GM23338 (cell line): ENCODE measurements at regions not wholly inside any gene's neighbourhood (a gene's known extent, or its start where the extent isn't known, plus 50 kb on each side); places are given as distances from the start of the nearest gene placed in this dataset.

ENCODE experiments used
- CREB1 ChIP-seq: fragments of 250-450 bp; sonication (Bioruptor Pico); IDR thresholded peaks from 2 replicates; pipeline ENCODE4 v1.5.0; 2020; ENCODE audit warnings: low read depth, mild to moderate bottlenecking, moderate library complexity
- EZH2 ChIP-seq: fragments of 200-600 bp; sonication (generic); IDR thresholded peaks from one replicate; pipeline ENCODE4 v1.8.0; 2017; ENCODE audit warnings: antibody characterized with exemption, mild to moderate bottlenecking, low read depth; ENCODE audit not compliant: unreplicated experiment
- JUNB ChIP-seq: IDR thresholded peaks from one replicate; pipeline ENCODE4 v1.6.1; 2016; ENCODE audit warnings: antibody characterized with exemption; ENCODE audit not compliant: unreplicated experiment
- POLR2AphosphoS5 ChIP-seq: IDR thresholded peaks from 2 replicates; pipeline ENCODE4 v1.6.1; 2016; ENCODE audit warnings: antibody characterized with exemption, low read depth
- TF ChIP-seq, protein P1 (sequence below), 2 experiments: fragments of 200-600 bp in 1 of 2; sonication (generic) in 1 of 2; conservative IDR thresholded peaks; 2 replicates each; pipeline versions ENCODE4 v1.5.1 to v1.6.1; 2016 to 2017; ENCODE audit warnings: antibody characterized with exemption in 2 of 2, low read depth in 2 of 2, mild to moderate bottlenecking in 2 of 2, moderate library complexity in 1 of 2
- TF ChIP-seq, protein P2 (sequence below): IDR thresholded peaks from one replicate; pipeline ENCODE4 v1.6.1; 2018; ENCODE audit warnings: antibody characterized with exemption; ENCODE audit not compliant: unreplicated experiment
- TF ChIP-seq, protein P3 (sequence below): IDR thresholded peaks from 2 replicates; pipeline ENCODE4 v1.6.1; 2016; ENCODE audit warnings: antibody characterized with exemption
- TF ChIP-seq, protein P4 (sequence below): fragments of 250-450 bp; sonication (Bioruptor Pico); IDR thresholded peaks from 2 replicates; pipeline ENCODE4 v1.5.0; 2020; ENCODE audit warnings: mild to moderate bottlenecking, moderate library complexity

DNA sequence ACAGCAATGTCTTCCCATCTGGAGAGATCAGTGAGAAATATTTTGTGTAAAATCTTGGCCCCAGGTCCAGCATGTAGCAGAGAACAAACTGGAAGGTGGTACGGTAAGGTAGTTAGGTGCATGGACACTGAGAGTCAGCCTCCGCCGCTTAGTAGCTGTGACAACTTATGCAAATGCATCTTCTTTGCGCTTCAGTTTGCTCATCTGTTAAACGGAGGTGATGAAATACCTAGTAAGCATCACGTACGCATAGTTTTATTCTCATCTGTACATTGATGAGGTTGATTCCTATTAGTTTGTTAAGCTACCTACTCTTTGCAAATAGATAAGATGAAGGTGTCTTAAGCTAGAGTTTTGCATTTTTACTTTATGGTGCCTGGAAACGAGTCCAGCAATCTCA lies 80.0 kb upstream of the MSX1 start:
- TF ChIP-seq, protein P1, sequence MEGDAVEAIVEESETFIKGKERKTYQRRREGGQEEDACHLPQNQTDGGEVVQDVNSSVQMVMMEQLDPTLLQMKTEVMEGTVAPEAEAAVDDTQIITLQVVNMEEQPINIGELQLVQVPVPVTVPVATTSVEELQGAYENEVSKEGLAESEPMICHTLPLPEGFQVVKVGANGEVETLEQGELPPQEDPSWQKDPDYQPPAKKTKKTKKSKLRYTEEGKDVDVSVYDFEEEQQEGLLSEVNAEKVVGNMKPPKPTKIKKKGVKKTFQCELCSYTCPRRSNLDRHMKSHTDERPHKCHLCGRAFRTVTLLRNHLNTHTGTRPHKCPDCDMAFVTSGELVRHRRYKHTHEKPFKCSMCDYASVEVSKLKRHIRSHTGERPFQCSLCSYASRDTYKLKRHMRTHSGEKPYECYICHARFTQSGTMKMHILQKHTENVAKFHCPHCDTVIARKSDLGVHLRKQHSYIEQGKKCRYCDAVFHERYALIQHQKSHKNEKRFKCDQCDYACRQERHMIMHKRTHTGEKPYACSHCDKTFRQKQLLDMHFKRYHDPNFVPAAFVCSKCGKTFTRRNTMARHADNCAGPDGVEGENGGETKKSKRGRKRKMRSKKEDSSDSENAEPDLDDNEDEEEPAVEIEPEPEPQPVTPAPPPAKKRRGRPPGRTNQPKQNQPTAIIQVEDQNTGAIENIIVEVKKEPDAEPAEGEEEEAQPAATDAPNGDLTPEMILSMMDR (conservative IDR thresholded peaks at IDR 0.05; ENCODE audit: low read depth in 2 of 2) = no peak
- TF ChIP-seq EZH2 (no peak), CREB1 (CRISPR knock-in tag) (no peak), POLR2AphosphoS5 (no peak), JUNB (no peak)
- TF ChIP-seq, protein P2, sequence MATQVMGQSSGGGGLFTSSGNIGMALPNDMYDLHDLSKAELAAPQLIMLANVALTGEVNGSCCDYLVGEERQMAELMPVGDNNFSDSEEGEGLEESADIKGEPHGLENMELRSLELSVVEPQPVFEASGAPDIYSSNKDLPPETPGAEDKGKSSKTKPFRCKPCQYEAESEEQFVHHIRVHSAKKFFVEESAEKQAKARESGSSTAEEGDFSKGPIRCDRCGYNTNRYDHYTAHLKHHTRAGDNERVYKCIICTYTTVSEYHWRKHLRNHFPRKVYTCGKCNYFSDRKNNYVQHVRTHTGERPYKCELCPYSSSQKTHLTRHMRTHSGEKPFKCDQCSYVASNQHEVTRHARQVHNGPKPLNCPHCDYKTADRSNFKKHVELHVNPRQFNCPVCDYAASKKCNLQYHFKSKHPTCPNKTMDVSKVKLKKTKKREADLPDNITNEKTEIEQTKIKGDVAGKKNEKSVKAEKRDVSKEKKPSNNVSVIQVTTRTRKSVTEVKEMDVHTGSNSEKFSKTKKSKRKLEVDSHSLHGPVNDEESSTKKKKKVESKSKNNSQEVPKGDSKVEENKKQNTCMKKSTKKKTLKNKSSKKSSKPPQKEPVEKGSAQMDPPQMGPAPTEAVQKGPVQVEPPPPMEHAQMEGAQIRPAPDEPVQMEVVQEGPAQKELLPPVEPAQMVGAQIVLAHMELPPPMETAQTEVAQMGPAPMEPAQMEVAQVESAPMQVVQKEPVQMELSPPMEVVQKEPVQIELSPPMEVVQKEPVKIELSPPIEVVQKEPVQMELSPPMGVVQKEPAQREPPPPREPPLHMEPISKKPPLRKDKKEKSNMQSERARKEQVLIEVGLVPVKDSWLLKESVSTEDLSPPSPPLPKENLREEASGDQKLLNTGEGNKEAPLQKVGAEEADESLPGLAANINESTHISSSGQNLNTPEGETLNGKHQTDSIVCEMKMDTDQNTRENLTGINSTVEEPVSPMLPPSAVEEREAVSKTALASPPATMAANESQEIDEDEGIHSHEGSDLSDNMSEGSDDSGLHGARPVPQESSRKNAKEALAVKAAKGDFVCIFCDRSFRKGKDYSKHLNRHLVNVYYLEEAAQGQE = no peak
- TF ChIP-seq, protein P3, sequence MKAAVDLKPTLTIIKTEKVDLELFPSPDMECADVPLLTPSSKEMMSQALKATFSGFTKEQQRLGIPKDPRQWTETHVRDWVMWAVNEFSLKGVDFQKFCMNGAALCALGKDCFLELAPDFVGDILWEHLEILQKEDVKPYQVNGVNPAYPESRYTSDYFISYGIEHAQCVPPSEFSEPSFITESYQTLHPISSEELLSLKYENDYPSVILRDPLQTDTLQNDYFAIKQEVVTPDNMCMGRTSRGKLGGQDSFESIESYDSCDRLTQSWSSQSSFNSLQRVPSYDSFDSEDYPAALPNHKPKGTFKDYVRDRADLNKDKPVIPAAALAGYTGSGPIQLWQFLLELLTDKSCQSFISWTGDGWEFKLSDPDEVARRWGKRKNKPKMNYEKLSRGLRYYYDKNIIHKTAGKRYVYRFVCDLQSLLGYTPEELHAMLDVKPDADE = no peak
- TF ChIP-seq, protein P4, sequence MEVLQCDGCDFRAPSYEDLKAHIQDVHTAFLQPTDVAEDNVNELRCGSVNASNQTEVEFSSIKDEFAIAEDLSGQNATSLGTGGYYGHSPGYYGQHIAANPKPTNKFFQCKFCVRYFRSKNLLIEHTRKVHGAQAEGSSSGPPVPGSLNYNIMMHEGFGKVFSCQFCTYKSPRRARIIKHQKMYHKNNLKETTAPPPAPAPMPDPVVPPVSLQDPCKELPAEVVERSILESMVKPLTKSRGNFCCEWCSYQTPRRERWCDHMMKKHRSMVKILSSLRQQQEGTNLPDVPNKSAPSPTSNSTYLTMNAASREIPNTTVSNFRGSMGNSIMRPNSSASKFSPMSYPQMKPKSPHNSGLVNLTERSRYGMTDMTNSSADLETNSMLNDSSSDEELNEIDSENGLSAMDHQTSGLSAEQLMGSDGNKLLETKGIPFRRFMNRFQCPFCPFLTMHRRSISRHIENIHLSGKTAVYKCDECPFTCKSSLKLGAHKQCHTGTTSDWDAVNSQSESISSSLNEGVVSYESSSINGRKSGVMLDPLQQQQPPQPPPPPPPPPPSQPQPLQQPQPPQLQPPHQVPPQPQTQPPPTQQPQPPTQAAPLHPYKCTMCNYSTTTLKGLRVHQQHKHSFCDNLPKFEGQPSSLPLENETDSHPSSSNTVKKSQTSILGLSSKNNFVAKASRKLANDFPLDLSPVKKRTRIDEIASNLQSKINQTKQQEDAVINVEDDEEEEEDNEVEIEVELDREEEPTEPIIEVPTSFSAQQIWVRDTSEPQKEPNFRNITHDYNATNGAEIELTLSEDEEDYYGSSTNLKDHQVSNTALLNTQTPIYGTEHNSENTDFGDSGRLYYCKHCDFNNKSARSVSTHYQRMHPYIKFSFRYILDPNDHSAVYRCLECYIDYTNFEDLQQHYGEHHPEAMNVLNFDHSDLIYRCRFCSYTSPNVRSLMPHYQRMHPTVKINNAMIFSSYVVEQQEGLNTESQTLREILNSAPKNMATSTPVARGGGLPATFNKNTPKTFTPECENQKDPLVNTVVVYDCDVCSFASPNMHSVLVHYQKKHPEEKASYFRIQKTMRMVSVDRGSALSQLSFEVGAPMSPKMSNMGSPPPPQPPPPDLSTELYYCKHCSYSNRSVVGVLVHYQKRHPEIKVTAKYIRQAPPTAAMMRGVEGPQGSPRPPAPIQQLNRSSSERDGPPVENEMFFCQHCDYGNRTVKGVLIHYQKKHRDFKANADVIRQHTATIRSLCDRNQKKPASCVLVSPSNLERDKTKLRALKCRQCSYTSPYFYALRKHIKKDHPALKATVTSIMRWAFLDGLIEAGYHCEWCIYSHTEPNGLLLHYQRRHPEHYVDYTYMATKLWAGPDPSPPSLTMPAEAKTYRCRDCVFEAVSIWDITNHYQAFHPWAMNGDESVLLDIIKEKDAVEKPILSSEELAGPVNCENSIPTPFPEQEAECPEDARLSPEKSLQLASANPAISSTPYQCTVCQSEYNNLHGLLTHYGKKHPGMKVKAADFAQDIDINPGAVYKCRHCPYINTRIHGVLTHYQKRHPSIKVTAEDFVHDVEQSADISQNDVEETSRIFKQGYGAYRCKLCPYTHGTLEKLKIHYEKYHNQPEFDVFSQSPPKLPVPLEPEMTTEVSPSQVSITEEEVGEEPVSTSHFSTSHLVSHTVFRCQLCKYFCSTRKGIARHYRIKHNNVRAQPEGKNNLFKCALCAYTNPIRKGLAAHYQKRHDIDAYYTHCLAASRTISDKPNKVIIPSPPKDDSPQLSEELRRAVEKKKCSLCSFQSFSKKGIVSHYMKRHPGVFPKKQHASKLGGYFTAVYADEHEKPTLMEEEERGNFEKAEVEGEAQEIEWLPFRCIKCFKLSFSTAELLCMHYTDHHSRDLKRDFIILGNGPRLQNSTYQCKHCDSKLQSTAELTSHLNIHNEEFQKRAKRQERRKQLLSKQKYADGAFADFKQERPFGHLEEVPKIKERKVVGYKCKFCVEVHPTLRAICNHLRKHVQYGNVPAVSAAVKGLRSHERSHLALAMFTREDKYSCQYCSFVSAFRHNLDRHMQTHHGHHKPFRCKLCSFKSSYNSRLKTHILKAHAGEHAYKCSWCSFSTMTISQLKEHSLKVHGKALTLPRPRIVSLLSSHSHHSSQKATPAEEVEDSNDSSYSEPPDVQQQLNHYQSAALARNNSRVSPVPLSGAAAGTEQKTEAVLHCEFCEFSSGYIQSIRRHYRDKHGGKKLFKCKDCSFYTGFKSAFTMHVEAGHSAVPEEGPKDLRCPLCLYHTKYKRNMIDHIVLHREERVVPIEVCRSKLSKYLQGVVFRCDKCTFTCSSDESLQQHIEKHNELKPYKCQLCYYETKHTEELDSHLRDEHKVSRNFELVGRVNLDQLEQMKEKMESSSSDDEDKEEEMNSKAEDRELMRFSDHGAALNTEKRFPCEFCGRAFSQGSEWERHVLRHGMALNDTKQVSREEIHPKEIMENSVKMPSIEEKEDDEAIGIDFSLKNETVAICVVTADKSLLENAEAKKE = no peak
